Esophagus squamous epithelium (tissue), 5 donors: ENCODE measurements at regions not wholly inside any gene's neighbourhood (a gene's known extent, or its start where the extent isn't known, plus 50 kb on each side); places are given as distances from the start of the nearest gene placed in this dataset.

Experiments
- DNase-seq: peaks from one replicate; lab custom pipeline; 2025; lab: John Stamatoyannopoulos, UW
- H3K27ac ChIP-seq, 4 donors: fragments of 200-600 bp; sonication (generic); one replicate each; pipeline ENCODE4 v1.5.1; 2016 to 2019; ENCODE audit warnings: mild to moderate bottlenecking in 1 of 4
- H3K27me3 ChIP-seq, 4 donors: fragments of 200-600 bp; sonication (generic); 1 replicate in 3 of 4; 2 replicates in 1 of 4; pipeline versions ENCODE4 v1.5.1 to v1.6.0; 2017 to 2021; ENCODE audit warnings: antibody characterized with exemption in 1 of 4
- H3K36me3 ChIP-seq, 3 donors: fragments of 200-600 bp; sonication (generic); one replicate each; pipeline ENCODE4 v1.5.1; 2016 to 2019
- H3K4me1 ChIP-seq, 3 donors: fragments of 200-600 bp; sonication (generic); one replicate each; pipeline ENCODE4 v1.5.1; 2017 to 2019
- H3K4me3 ChIP-seq, 4 donors: fragments of 200-600 bp; sonication (generic); 1 replicate in 3 of 4; 2 replicates in 1 of 4; pipeline ENCODE4 v1.5.1; 2016 to 2019; ENCODE audit warnings: mild to moderate bottlenecking in 2 of 4, moderate library complexity in 1 of 4
- H3K9me3 ChIP-seq, 3 donors: fragments of 200-600 bp; sonication (generic); one replicate each; pipeline ENCODE4 v1.5.1; 2016 to 2019
- CTCF ChIP-seq, 6 experiments: fragments of 450-650 bp in 4 of 6; fragments of 200-600 bp in 2 of 6; sonication (generic) in 2 of 6; IDR thresholded peaks; one replicate each; pipeline ENCODE4 v1.5.1; 2016 to 2019; ENCODE audit warnings: antibody characterized with exemption in 6 of 6, mild to moderate bottlenecking in 4 of 6, moderate library complexity in 4 of 6
- POLR2A ChIP-seq, 4 donors: fragments of 450-650 bp; IDR thresholded peaks; one replicate each; pipeline ENCODE4 v1.6.1; 2017; ENCODE audit warnings: antibody characterized with exemption in 4 of 4, mild to moderate bottlenecking in 4 of 4, moderate library complexity in 3 of 4
- WGBS, 2 donors: methylation state at CpG; one replicate each; pipeline ENCODE4 v1.1.5; 2018; 5-methylcytosine and 5-hydroxymethylcytosine counted together
- intact Hi-C: fragments of 100-400 bp; cut with DNase I; formaldehyde crosslinking; loops from one replicate; pipeline ENCODE4 v1.15.0; 2022
- donor health status: DM: yes; HTN: yes; CAD: no.

- no peak for DNase-seq
- no peak overlapping the region for H3K4me3 ChIP-seq
- no peaks in the 10 kb centered on the region for H3K36me3 ChIP-seq
- peaks cover 3 to 16% (median 10%) of the 10 kb centered on the region in 3 donors for H3K4me1 ChIP-seq
- intact Hi-C loops, result no loop called here
- TF ChIP-seq POLR2A (IDR thresholded peaks at IDR 0.05), result no peak
- TF ChIP-seq CTCF (IDR thresholded peaks at IDR 0.05), result no peak
- peak overlapping the region in 3 of 4 donors; percentile 2 to 68 (median 54) for H3K27ac ChIP-seq
- 20% methylated on average over 5 of the region's 5 CpGs for WGBS, 2 donors
- no peaks in the 10 kb centered on the region for H3K9me3 ChIP-seq
- H3K27me3 ChIP-seq, result no peaks in the 10 kb centered on the region
These were observed 1081.5 kb downstream of the VRK1 start for GRCh38 chr14:97878727-97879126.

- Histone ChIP-seq H3K4me3 (no peak overlapping the region), H3K36me3 (no peaks in the 10 kb centered on the region), H3K27me3 (no peaks in the 10 kb centered on the region), H3K9me3 (no peaks in the 10 kb centered on the region), H3K4me1 (peaks cover 0 to 21% (median 0%) of the 10 kb centered on the region in 3 donors), H3K27ac (no peak overlapping the region)
- WGBS, 2 donors, result 45 to 51% methylated on average over 6 of the region's 6 CpGs
- no peak for DNase-seq
- TF ChIP-seq POLR2A (IDR thresholded peaks at IDR 0.05), result no peak
- no peak for TF ChIP-seq CTCF (IDR thresholded peaks at IDR 0.05)
- intact Hi-C loops, result no loop called here
These were observed 1090.5 kb downstream of the VRK1 start for GRCh38 chr14:97887690-97888089.

GRCh38 chr14:97888331-97888730 is 1091.1 kb downstream of the VRK1 start:
- no peak overlapping the region for H3K4me3 ChIP-seq
- no peaks in the 10 kb centered on the region for H3K9me3 ChIP-seq
- no peak for DNase-seq
- H3K27me3 ChIP-seq, result no peaks in the 10 kb centered on the region
- no peak overlapping the region for H3K27ac ChIP-seq
- WGBS, 2 donors, result 79 to 85% methylated on average over 4 to 5 of the region's 5 CpGs
- no peaks in the 10 kb centered on the region for H3K36me3 ChIP-seq
- intact Hi-C loops, result no loop called here
- TF ChIP-seq POLR2A (IDR thresholded peaks at IDR 0.05) (no peak), CTCF (IDR thresholded peaks at IDR 0.05) (no peak)
- peaks cover 0 to 21% (median 0%) of the 10 kb centered on the region in 3 donors for H3K4me1 ChIP-seq

GRCh38 chr14:97891515-97891914 is 1094.3 kb downstream of the VRK1 start:
- H3K36me3 ChIP-seq, result no peaks in the 10 kb centered on the region
- no peaks in the 10 kb centered on the region for H3K27me3 ChIP-seq
- H3K27ac ChIP-seq, result no peak overlapping the region
- intact Hi-C loops, result no loop called here
- H3K9me3 ChIP-seq, result no peaks in the 10 kb centered on the region
- TF ChIP-seq POLR2A (IDR thresholded peaks at IDR 0.05), result no peak
- TF ChIP-seq CTCF (IDR thresholded peaks at IDR 0.05), result no peak
- H3K4me1 ChIP-seq, result peaks cover 0 to 18% (median 0%) of the 10 kb centered on the region in 3 donors
- no peak for DNase-seq
- 64 to 71% methylated on average over 2 of the region's 2 CpGs for WGBS, 2 donors
- no peak overlapping the region for H3K4me3 ChIP-seq

- Histone ChIP-seq H3K4me1 (peaks cover 0 to 15% (median 0%) of the 10 kb centered on the region in 3 donors), H3K4me3 (no peak overlapping the region), H3K27me3 (no peaks in the 10 kb centered on the region), H3K9me3 (no peaks in the 10 kb centered on the region), H3K27ac (no peak overlapping the region), H3K36me3 (no peaks in the 10 kb centered on the region)
- 90 to 98% methylated on average over 4 of the region's 4 CpGs for WGBS, 2 donors
- no peak for DNase-seq
- intact Hi-C loops, result no loop called here
- no peak for TF ChIP-seq POLR2A (IDR thresholded peaks at IDR 0.05)
- no peak for TF ChIP-seq CTCF (IDR thresholded peaks at IDR 0.05)
These were observed 1097.4 kb downstream of the VRK1 start for GRCh38 chr14:97894552-97894951.
